HCT116 (cell line): ENCODE measurements at regions not wholly inside any gene's neighbourhood (a gene's known extent, or its start where the extent isn't known, plus 50 kb on each side); places are given as distances from the start of the nearest gene placed in this dataset.

Experiments used
- ATAC-seq: fragments of 200-7000 bp; cut with Tn5 transposase; 2 replicates; pipeline ENCODE4 v1.9.1; 2020; ENCODE audit warnings: mild to moderate bottlenecking, moderate library complexity
- BruUV-seq: library from RNA; stranded (reverse); fragments of 400-500 nt; replicated peaks from 2 replicates; lab custom pipeline; 2021; lab: Mats Ljungman, UMichigan
- CTCF ChIA-PET: fragments of 300-600 bp; sonication (Branson Sonifier 250); formaldehyde crosslinking; loops from one replicate; lab custom pipeline; 2021; ENCODE audit warnings: antibody characterized with exemption; lab: Charles Lee
- POLR2A ChIA-PET: fragments of 300-600, 350-600 bp; sonication (Branson Sonifier 250); formaldehyde crosslinking; loops from one replicate; lab custom pipeline; 2021; ENCODE audit warnings: antibody characterized with exemption; lab: Charles Lee
- RAD21 ChIA-PET, 2 experiments: fragments of 300-600 bp; sonication (Branson Sonifier 250); formaldehyde crosslinking; loops; one replicate each; lab custom pipeline; 2023; ENCODE audit warnings: low total read pairs in 2 of 2; ENCODE audit not compliant: uncharacterized antibody in 2 of 2, unreplicated experiment in 2 of 2, low non-redundant PET in 1 of 2; lab: Charles Lee
- DNase-seq: peaks from one replicate; pipeline ENCODE4 v3.0.0-alpha.2; 2010; ENCODE audit warnings: low read depth, low spot score
- H2AFZ ChIP-seq: fragments of 200-600 bp; shearing (Covaris generic), sonication (generic); 2 replicates; pipeline ENCODE4 v1.6.1; 2017; ENCODE audit warnings: low read depth, mixed run types, mixed read lengths, antibody characterized with exemption, low read length; ENCODE audit not compliant: poor library complexity, severe bottlenecking
- H3K27ac ChIP-seq: 2 replicates; pipeline ENCODE4 v1.5.1; 2012; ENCODE audit warnings: low read depth, low read length
- H3K27me3 ChIP-seq: fragments of 200-600 bp; sonication (generic); 2 replicates; pipeline ENCODE4 v1.6.1; 2016; ENCODE audit warnings: mixed run types, low read length, mixed read lengths; ENCODE audit not compliant: insufficient read depth
- H3K36me3 ChIP-seq, 2 experiments: fragments of 200-500 bp in 1 of 2; fragments of 200-600 bp in 1 of 2; sonication (Bioruptor generic) in 1 of 2; sonication (generic) in 1 of 2; 2 replicates each; pipeline versions ENCODE4 v1.5.1 to v1.6.1; 2014 to 2016; ENCODE audit warnings: low read length in 2 of 2, inconsistent platforms in 1 of 2, mixed read lengths in 1 of 2, mixed run types in 1 of 2; ENCODE audit not compliant: insufficient read depth in 2 of 2, control insufficient read depth in 1 of 2
- H3K4me1 ChIP-seq, 2 experiments: fragments of 200-600 bp in 1 of 2; sonication (generic) in 1 of 2; 2 replicates each; pipeline versions ENCODE4 v1.5.1 to v1.6.1; 2012 to 2017; ENCODE audit warnings: low read length in 2 of 2, inconsistent platforms in 1 of 2, mild to moderate bottlenecking in 1 of 2, mixed read lengths in 1 of 2, mixed run types in 1 of 2, moderate library complexity in 1 of 2; ENCODE audit not compliant: insufficient read depth in 2 of 2, control insufficient read depth in 1 of 2
- H3K4me2 ChIP-seq: fragments of 200-600 bp; sonication (generic); 2 replicates; pipeline ENCODE4 v1.6.1; 2017; ENCODE audit warnings: mixed run types, low read length, mixed read lengths
- H3K4me3 ChIP-seq, 2 experiments: fragments of 200-600 bp in 1 of 2; sonication (generic) in 1 of 2; replicated peaks in 1 of 2; 2 replicates each; pipeline ENCODE4 v1.5.1; 2011 to 2016; ENCODE audit warnings: low read length in 2 of 2, control low read depth in 1 of 2, low read depth in 1 of 2, mild to moderate bottlenecking in 1 of 2, mixed read lengths in 1 of 2, mixed run types in 1 of 2
- H3K79me2 ChIP-seq: fragments of 200-600 bp; sonication (generic); 2 replicates; pipeline ENCODE4 v1.6.1; 2017; ENCODE audit warnings: mild to moderate bottlenecking, mixed run types, low read length, moderate library complexity, mixed read lengths; ENCODE audit not compliant: insufficient read depth
- H3K9ac ChIP-seq: fragments of 200-600 bp; sonication (generic); 2 replicates; pipeline ENCODE4 v1.6.1; 2016; ENCODE audit warnings: low read length, mixed read lengths
- H3K9me2 ChIP-seq: fragments of 200-600 bp; sonication (generic), shearing (Covaris generic); 2 replicates; pipeline ENCODE4 v1.6.1; 2017; ENCODE audit warnings: mixed run types, mild to moderate bottlenecking, moderate library complexity; ENCODE audit not compliant: insufficient read depth
- H3K9me3 ChIP-seq, 2 experiments: fragments of 200-500 bp in 1 of 2; fragments of 200-600 bp in 1 of 2; sonication (Bioruptor generic) in 1 of 2; sonication (generic) in 1 of 2; 2 replicates each; pipeline ENCODE4 v1.6.1; 2014 to 2017; ENCODE audit warnings: low read length in 2 of 2, mixed read lengths in 2 of 2, inconsistent platforms in 1 of 2, low read depth in 1 of 2, mild to moderate bottlenecking in 1 of 2, mixed run types in 1 of 2, moderate library complexity in 1 of 2; ENCODE audit not compliant: control insufficient read depth in 1 of 2, insufficient read depth in 1 of 2
- H4K20me1 ChIP-seq: fragments of 200-600 bp; sonication (generic), shearing (Covaris generic); 2 replicates; pipeline ENCODE4 v1.6.1; 2017; ENCODE audit warnings: mixed run types, mild to moderate bottlenecking, moderate library complexity; ENCODE audit not compliant: insufficient read depth
- CBX3 ChIP-seq: IDR thresholded peaks from 2 replicates; pipeline ENCODE4 v1.6.1; 2012; ENCODE audit warnings: low read depth
- CEBPB ChIP-seq: IDR thresholded peaks from 2 replicates; pipeline ENCODE4 v1.6.1; 2012; ENCODE audit warnings: low read depth
- CTCF ChIP-seq, 3 experiments: fragments of 200-600 bp in 1 of 3; sonication (generic) in 1 of 3; IDR thresholded peaks in 2 of 3; conservative IDR thresholded peaks in 1 of 3; 2 replicates each; pipeline ENCODE4 v1.5.1; 2012 to 2017; ENCODE audit warnings: low read depth in 2 of 3, low read length in 2 of 3, antibody characterized with exemption in 1 of 3, borderline replicate concordance in 1 of 3, control low read depth in 1 of 3, mild to moderate bottlenecking in 1 of 3, mixed read lengths in 1 of 3, mixed run types in 1 of 3, moderate library complexity in 1 of 3; ENCODE audit not compliant: insufficient read depth in 1 of 3
- ELF1 ChIP-seq: IDR thresholded peaks from 2 replicates; pipeline ENCODE4 v1.6.1; 2012; ENCODE audit warnings: low read depth, borderline replicate concordance
- EZH2phosphoT487 ChIP-seq: fragments of 200-600 bp; IDR thresholded peaks from 2 replicates; pipeline ENCODE4 v1.6.1; 2018; ENCODE audit warnings: antibody characterized with exemption, borderline replicate concordance
- MAX ChIP-seq: IDR thresholded peaks from 2 replicates; pipeline ENCODE4 v1.6.1; 2012
- SP1 ChIP-seq: IDR thresholded peaks from 2 replicates; pipeline ENCODE4 v1.6.1; 2012; ENCODE audit warnings: low read depth
- TCF7L2 ChIP-seq: IDR thresholded peaks from 2 replicates; pipeline ENCODE4 v1.7.0; 2011; ENCODE audit warnings: borderline replicate concordance, inconsistent platforms; ENCODE audit not compliant: insufficient read depth, insufficient read length; ENCODE audit errors: extremely low read depth
- ZBTB33 ChIP-seq: IDR thresholded peaks from 2 replicates; pipeline ENCODE4 v1.6.1; 2011; ENCODE audit warnings: mild to moderate bottlenecking, low read length, moderate library complexity; ENCODE audit not compliant: insufficient replicate concordance; ENCODE audit errors: extremely low read depth
- ZFX ChIP-seq: fragments of 450-650 bp; IDR thresholded peaks from 2 replicates; pipeline ENCODE4 v1.6.1; 2017
- intact Hi-C: fragments of 100-400 bp; cut with micrococcal nuclease; formaldehyde crosslinking; loops from 2 replicates; pipeline ENCODE4 v1.10.0; 2022

GRCh38 chr6:4187480-4187879 is 52.1 kb upstream of the ECI2 start:
- ChIA-PET CTCF (no interaction called here), POLR2A (no interaction called here)

GRCh38 chr6:4186385-4186784 is 51.0 kb upstream of the ECI2 start:
- POLR2A ChIA-PET: no interaction called here
- no peaks in the 10 kb centered on the region; the same call in 1 of the 2 replicates for H3K9me2 ChIP-seq
- H3K4me3 ChIP-seq: no peak overlapping the region
- CTCF ChIA-PET: no interaction called here
- no peak for TF ChIP-seq ZBTB33
- no peak for TF ChIP-seq TCF7L2
- no peak for TF ChIP-seq CBX3
- no peak for TF ChIP-seq CTCF (IDR thresholded peaks at IDR 0.05 in 2 of 3, conservative IDR thresholded peaks at IDR 0.05 in 1 of 3; ENCODE audit: borderline replicate concordance in 1 of 3, insufficient read depth in 1 of 3, low read depth in 2 of 3, low read length in 2 of 3)
- no peak for TF ChIP-seq SP1
- TF ChIP-seq CEBPB: no peak
- TF ChIP-seq ZFX: no peak
- TF ChIP-seq, all 23 proteins: peak for 0
- Histone ChIP-seq H3K4me1 (no peaks in the 10 kb centered on the region), H3K9ac (no peak overlapping the region), H4K20me1 (no peaks in the 10 kb centered on the region), H3K9me3 (no peaks in the 10 kb centered on the region), H3K27ac (no peak overlapping the region), H3K27me3 (no peaks in the 10 kb centered on the region), H3K4me2 (no peak overlapping the region), H2AFZ (no peak overlapping the region), H3K79me2 (no peaks in the 10 kb centered on the region), H3K36me3 (no peaks in the 10 kb centered on the region)
- DNase-seq (no peak), ATAC-seq (no peak)
- BruUV-seq: no TSS peak
- intact Hi-C loops: no loop called here
- RAD21 ChIA-PET: no interaction called here

More at GRCh38 chr6:4187480-4187879, 52.1 kb upstream of the ECI2 start:
- BruUV-seq: no TSS peak
- TF ChIP-seq TCF7L2: no peak
- no peak for TF ChIP-seq ELF1
- TF ChIP-seq ZBTB33: no peak
- no peak for TF ChIP-seq MAX
- no peak for TF ChIP-seq EZH2phosphoT487
- no peak overlapping the region for H3K27ac ChIP-seq
- H3K4me3 ChIP-seq: no peak overlapping the region
- no peaks in the 10 kb centered on the region for H3K4me1 ChIP-seq
- ATAC-seq: no peak
- H3K9me2 ChIP-seq: no peaks in the 10 kb centered on the region
- no peak overlapping the region for H2AFZ ChIP-seq
- no peaks in the 10 kb centered on the region for H3K27me3 ChIP-seq
- DNase-seq: no peak
- no peak overlapping the region for H3K4me2 ChIP-seq
- no peak overlapping the region for H3K9ac ChIP-seq
- H4K20me1 ChIP-seq: no peaks in the 10 kb centered on the region
- H3K36me3 ChIP-seq: no peaks in the 10 kb centered on the region
- H3K9me3 ChIP-seq: no peaks in the 10 kb centered on the region
- H3K79me2 ChIP-seq: no peaks in the 10 kb centered on the region
- intact Hi-C loops: no loop called here
- RAD21 ChIA-PET: no interaction called here
